ENCODE measurements at regions not wholly inside any gene's neighbourhood (a gene's known extent, or its start where the extent isn't known, plus 50 kb on each side); places are given as distances from the start of the nearest gene placed in this dataset.

DNA sequence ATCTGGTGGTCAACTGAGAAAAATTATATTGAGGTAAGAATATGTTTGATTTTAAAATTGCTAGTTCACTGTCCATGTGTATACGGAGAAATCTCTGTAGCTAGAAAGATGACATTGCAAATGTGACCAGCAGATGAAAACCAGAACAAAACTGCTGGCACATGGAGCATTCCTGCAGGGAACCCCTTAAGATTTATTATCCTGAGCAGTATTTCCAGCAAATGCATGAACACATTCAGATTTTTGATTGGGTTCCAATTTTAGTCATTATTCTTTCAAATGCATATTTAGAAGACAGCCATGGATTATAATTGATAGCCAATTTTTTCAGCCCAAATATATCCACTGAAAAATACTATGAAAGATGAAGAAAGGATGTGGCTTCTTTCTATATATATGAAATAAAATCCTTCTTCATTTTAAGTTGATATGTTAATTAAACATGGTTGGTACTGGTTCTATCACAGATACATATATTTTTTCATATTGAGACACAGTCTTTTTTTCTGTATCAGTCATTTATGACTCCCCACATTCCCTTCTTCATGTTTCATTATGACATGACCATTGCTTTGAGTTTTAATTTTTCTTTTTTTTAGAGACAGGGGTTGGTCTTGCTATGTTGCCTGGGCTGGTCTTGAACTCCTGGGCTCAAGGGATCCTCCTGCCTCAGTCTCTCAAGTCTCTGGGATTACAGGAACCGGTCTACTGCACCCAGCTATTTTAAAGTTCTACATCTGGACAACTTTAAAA, 376.5 kb downstream of the KLF12 start:
- Mint-ChIP-seq H3K27me3 (no peaks in the 10 kb centered on the region), H3K4me1 (ENCODE audit: low read depth) (peaks cover 2% of the 10 kb centered on the region), H3K27ac (no peak overlapping the region), H3K9me3 (ENCODE audit: low read depth) (no peaks in the 10 kb centered on the region), H3K36me3 (ENCODE audit: insufficient read depth) (no peaks in the 10 kb centered on the region), H3K4me3 (ENCODE audit: low read depth) (no peak overlapping the region)
- TF ChIP-seq, protein P1, sequence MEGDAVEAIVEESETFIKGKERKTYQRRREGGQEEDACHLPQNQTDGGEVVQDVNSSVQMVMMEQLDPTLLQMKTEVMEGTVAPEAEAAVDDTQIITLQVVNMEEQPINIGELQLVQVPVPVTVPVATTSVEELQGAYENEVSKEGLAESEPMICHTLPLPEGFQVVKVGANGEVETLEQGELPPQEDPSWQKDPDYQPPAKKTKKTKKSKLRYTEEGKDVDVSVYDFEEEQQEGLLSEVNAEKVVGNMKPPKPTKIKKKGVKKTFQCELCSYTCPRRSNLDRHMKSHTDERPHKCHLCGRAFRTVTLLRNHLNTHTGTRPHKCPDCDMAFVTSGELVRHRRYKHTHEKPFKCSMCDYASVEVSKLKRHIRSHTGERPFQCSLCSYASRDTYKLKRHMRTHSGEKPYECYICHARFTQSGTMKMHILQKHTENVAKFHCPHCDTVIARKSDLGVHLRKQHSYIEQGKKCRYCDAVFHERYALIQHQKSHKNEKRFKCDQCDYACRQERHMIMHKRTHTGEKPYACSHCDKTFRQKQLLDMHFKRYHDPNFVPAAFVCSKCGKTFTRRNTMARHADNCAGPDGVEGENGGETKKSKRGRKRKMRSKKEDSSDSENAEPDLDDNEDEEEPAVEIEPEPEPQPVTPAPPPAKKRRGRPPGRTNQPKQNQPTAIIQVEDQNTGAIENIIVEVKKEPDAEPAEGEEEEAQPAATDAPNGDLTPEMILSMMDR (IDR thresholded peaks at IDR 0.05; ENCODE audit: unreplicated experiment), result no peak
- no peak for DNase-seq (ENCODE audit: low spot score, unreplicated experiment)

- H3K9me3 Mint-ChIP-seq (ENCODE audit: low read depth), result no peaks in the 10 kb centered on the region
- TF ChIP-seq, protein P1 (IDR thresholded peaks at IDR 0.05; ENCODE audit: unreplicated experiment), result peak; percentile 82
- H3K36me3 Mint-ChIP-seq (ENCODE audit: insufficient read depth), result no peaks in the 10 kb centered on the region
- H3K4me1 Mint-ChIP-seq (ENCODE audit: low read depth), result peaks cover 2% of the 10 kb centered on the region
- no peak overlapping the region for H3K4me3 Mint-ChIP-seq (ENCODE audit: low read depth)
- H3K27ac Mint-ChIP-seq, result peak overlapping the region; percentile 47
- no peaks in the 10 kb centered on the region for H3K27me3 Mint-ChIP-seq
- DNase-seq (ENCODE audit: low spot score, unreplicated experiment), result peak; percentile 13
These were observed 379.4 kb downstream of the KLF12 start for GRCh38 chr13:73754727-73755292.

DNA sequence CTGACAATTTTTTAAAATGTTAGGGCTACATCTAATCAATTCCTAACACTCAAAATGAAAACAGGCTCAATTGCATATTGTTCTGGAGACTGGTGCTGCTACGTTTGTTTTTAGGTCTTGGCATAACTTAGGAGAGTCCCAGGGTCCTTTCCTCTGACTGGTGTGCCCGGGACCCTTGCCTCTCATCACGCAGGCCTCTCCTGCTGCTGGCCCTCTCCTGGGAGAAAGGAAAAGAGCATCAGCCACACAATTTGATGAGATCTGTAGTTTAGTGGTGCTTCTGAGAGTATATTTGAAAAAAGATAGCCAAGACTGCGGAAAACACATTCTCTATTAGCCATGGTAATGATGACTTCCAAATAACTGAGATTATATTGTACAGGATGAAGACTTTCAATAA, 380.0 kb downstream of the KLF12 start:
- no peak for DNase-seq (ENCODE audit: low spot score, unreplicated experiment)
- no peaks in the 10 kb centered on the region for H3K27me3 Mint-ChIP-seq
- no peaks in the 10 kb centered on the region for H3K9me3 Mint-ChIP-seq (ENCODE audit: low read depth)
- no peak overlapping the region for H3K4me3 Mint-ChIP-seq (ENCODE audit: low read depth)
- no peaks in the 10 kb centered on the region for H3K36me3 Mint-ChIP-seq (ENCODE audit: insufficient read depth)
- H3K27ac Mint-ChIP-seq, result no peak overlapping the region
- peaks cover 2% of the 10 kb centered on the region for H3K4me1 Mint-ChIP-seq (ENCODE audit: low read depth)
- TF ChIP-seq, protein P1 (IDR thresholded peaks at IDR 0.05; ENCODE audit: unreplicated experiment), result no peak

- H3K4me3 Mint-ChIP-seq (ENCODE audit: low read depth), result no peak overlapping the region
- TF ChIP-seq, protein P1 (IDR thresholded peaks at IDR 0.05; ENCODE audit: unreplicated experiment), result no peak
- H3K36me3 Mint-ChIP-seq (ENCODE audit: insufficient read depth), result no peaks in the 10 kb centered on the region
- peaks cover 2% of the 10 kb centered on the region for H3K4me1 Mint-ChIP-seq (ENCODE audit: low read depth)
- H3K9me3 Mint-ChIP-seq (ENCODE audit: low read depth), result peaks cover 2% of the 10 kb centered on the region
- H3K27ac Mint-ChIP-seq, result no peak overlapping the region
- H3K27me3 Mint-ChIP-seq, result no peaks in the 10 kb centered on the region
- DNase-seq (ENCODE audit: low spot score, unreplicated experiment), result no peak
These were observed 382.9 kb downstream of the KLF12 start for GRCh38 chr13:73751290-73751689.

- Mint-ChIP-seq H3K9me3 (ENCODE audit: low read depth) (peaks cover 2% of the 10 kb centered on the region), H3K36me3 (ENCODE audit: insufficient read depth) (peaks cover 2% of the 10 kb centered on the region), H3K4me1 (ENCODE audit: low read depth) (no peaks in the 10 kb centered on the region), H3K4me3 (ENCODE audit: low read depth) (no peak overlapping the region), H3K27me3 (no peaks in the 10 kb centered on the region), H3K27ac (no peak overlapping the region)
- TF ChIP-seq, protein P1 (IDR thresholded peaks at IDR 0.05; ENCODE audit: unreplicated experiment), result no peak
- DNase-seq (ENCODE audit: low spot score, unreplicated experiment), result no peak
These were observed 385.8 kb downstream of the KLF12 start for GRCh38 chr13:73748404-73748803.

All from progenitor cell of endocrine pancreas (in vitro differentiated cells).